GM12878 (cell line): ENCODE measurements at regions not wholly inside any gene's neighbourhood (a gene's known extent, or its start where the extent isn't known, plus 50 kb on each side); places are given as distances from the start of the nearest gene placed in this dataset.

Experiments
- ATAC-seq: fragments of 200-7000 bp; cut with Tn5 transposase; 3 replicates; pipeline ENCODE4 v1.9.1; 2020; ENCODE audit warnings: mild to moderate bottlenecking, moderate library complexity
- BruUV-seq: library from RNA; stranded (reverse); fragments of 400-500 nt; replicated peaks from 2 replicates; lab custom pipeline; 2021; lab: Mats Ljungman, UMichigan
- CTCF ChIA-PET: fragments of 300-600 bp; sonication (Branson Sonifier 250); formaldehyde crosslinking; extraction: SDS; loops from one replicate; lab custom pipeline; 2021; ENCODE audit warnings: inconsistent platforms; lab: Yijun Ruan, JAX
- POLR2A ChIA-PET: fragments of 350-600 bp; formaldehyde crosslinking; extraction: SDS; loops from one replicate; lab custom pipeline; 2021; ENCODE audit warnings: inconsistent platforms; lab: Charles Lee
- RAD21 ChIA-PET: fragments of 300-600 bp; sonication (Branson Sonifier 250); formaldehyde crosslinking; loops from one replicate; lab custom pipeline; 2023; ENCODE audit warnings: antibody characterized with exemption; ENCODE audit not compliant: unreplicated experiment; lab: Charles Lee
- SMC1A ChIA-PET: fragments of 300-600 bp; sonication (Branson Sonifier 250); formaldehyde crosslinking; loops from one replicate; lab custom pipeline; 2023; ENCODE audit not compliant: unreplicated experiment, uncharacterized antibody; lab: Charles Lee
- DNase-seq: peaks from one replicate; pipeline ENCODE4 v3.0.0-alpha.2; 2011; ENCODE audit warnings: low read depth, low spot score
- FAIRE-seq: peaks from 3 replicates; lab custom pipeline; 2011; peaks lifted over from hg19 to GRCh38; lab: Jason Lieb, UNC
- H2AFZ ChIP-seq: 2 replicates; pipeline ENCODE4 v1.6.0; 2011; ENCODE audit warnings: low read depth, low read length, control low read depth; ENCODE audit not compliant: control insufficient read depth
- H3K27ac ChIP-seq: 2 replicates; pipeline ENCODE4 v1.5.1; 2011; ENCODE audit warnings: control low read depth; ENCODE audit not compliant: control insufficient read depth, insufficient read depth
- H3K27me3 ChIP-seq, 2 experiments: replicated peaks in 1 of 2; 2 replicates each; pipeline versions ENCODE4 v1.6.0 to v1.6.1; 2011; ENCODE audit warnings: low read length in 1 of 2; ENCODE audit not compliant: control insufficient read depth in 2 of 2, insufficient read depth in 2 of 2
- H3K36me3 ChIP-seq, 2 experiments: 2 replicates each; pipeline ENCODE4 v1.5.1; 2011; ENCODE audit warnings: low read length in 1 of 2; ENCODE audit not compliant: control insufficient read depth in 2 of 2, insufficient read depth in 2 of 2
- H3K4me1 ChIP-seq: 2 replicates; pipeline ENCODE4 v1.6.1; 2011; ENCODE audit warnings: mild to moderate bottlenecking, low read length, moderate library complexity, mixed read lengths; ENCODE audit not compliant: control insufficient read depth, insufficient read depth
- H3K4me2 ChIP-seq: 2 replicates; pipeline ENCODE4 v1.6.0; 2011; ENCODE audit warnings: control low read depth; ENCODE audit not compliant: control insufficient read depth, insufficient read depth
- H3K4me3 ChIP-seq: fragments of 200-600 bp; sonication (generic); 2 replicates; pipeline ENCODE4 v1.5.1; 2016
- H3K79me2 ChIP-seq: 2 replicates; pipeline ENCODE4 v1.6.0; 2011; ENCODE audit warnings: low read length; ENCODE audit not compliant: control insufficient read depth, insufficient read depth
- H3K9ac ChIP-seq: 2 replicates; pipeline ENCODE4 v1.8.0; 2011; ENCODE audit warnings: low read length, control low read depth, mixed read lengths; ENCODE audit not compliant: control insufficient read depth, insufficient read depth
- H3K9me3 ChIP-seq: replicated peaks from 3 replicates; pipeline ENCODE4 v1.5.1; 2011; ENCODE audit warnings: mild to moderate bottlenecking, low read length; ENCODE audit not compliant: control insufficient read depth, insufficient read depth
- H4K20me1 ChIP-seq: 2 replicates; pipeline ENCODE4 v1.6.0; 2011; ENCODE audit not compliant: control insufficient read depth, insufficient read depth
- BMI1 ChIP-seq: fragments of 450-650 bp; IDR thresholded peaks from 2 replicates; pipeline ENCODE4 v1.6.1; 2016; ENCODE audit warnings: mild to moderate bottlenecking, moderate library complexity, borderline replicate concordance
- CBX5 ChIP-seq: sonication (generic); IDR thresholded peaks from 2 replicates; pipeline ENCODE4 v1.6.1; 2016; ENCODE audit warnings: low read depth, moderate library complexity, mild to moderate bottlenecking, inconsistent platforms
- FOS ChIP-seq: IDR thresholded peaks from 3 replicates; pipeline ENCODE4 v1.6.1; 2011; ENCODE audit warnings: borderline replicate concordance; ENCODE audit not compliant: insufficient read length; ENCODE audit errors: extremely low read depth
- HDGF ChIP-seq: fragments of 450-650 bp; IDR thresholded peaks from 2 replicates; pipeline ENCODE4 v1.6.1; 2016; ENCODE audit warnings: antibody characterized with exemption
- RAD21 ChIP-seq: IDR thresholded peaks from 2 replicates; pipeline ENCODE4 v1.6.1; 2011; ENCODE audit warnings: mild to moderate bottlenecking, low read depth, low read length, moderate library complexity; ENCODE audit not compliant: insufficient read depth
- RB1 ChIP-seq: fragments of 450-650 bp; formaldehyde crosslinking; IDR thresholded peaks from 2 replicates; pipeline ENCODE4 v1.6.1; 2017; ENCODE audit warnings: mild to moderate bottlenecking, borderline replicate concordance
- SIX5 ChIP-seq: IDR thresholded peaks from 2 replicates; pipeline ENCODE4 v1.6.1; 2011; ENCODE audit warnings: mild to moderate bottlenecking, low read depth, low read length, moderate library complexity; ENCODE audit not compliant: severe bottlenecking
- SMC3 ChIP-seq: IDR thresholded peaks from 2 replicates; pipeline ENCODE4 v1.6.1; 2011; ENCODE audit warnings: low read length, improper control_type of control experiment, borderline replicate concordance
- STAT1 ChIP-seq: fragments of 450-650 bp; conservative IDR thresholded peaks from 2 replicates; pipeline ENCODE4 v1.6.1; 2014; ENCODE audit warnings: antibody characterized with exemption, mild to moderate bottlenecking
- WGBS: methylation state at CpG from one replicate; pipeline ENCODE4 v1.1.6; 2016; ENCODE audit warnings: low lambda C conversion rate; ENCODE audit not compliant: insufficient replicate concordance, insufficient coverage; ENCODE audit errors: missing lambda C conversion rate; 5-methylcytosine and 5-hydroxymethylcytosine counted together
- in situ Hi-C: fragments of 300-500 bp; cut with MboI; formaldehyde crosslinking; loops from 9 replicates; pipeline ENCODE4 v1.14.3; 2018; ENCODE audit warnings: mixed read lengths
- intact Hi-C: fragments of 100-400 bp; cut with micrococcal nuclease; formaldehyde crosslinking; loops from one replicate; pipeline ENCODE4 v1.14.2; 2022; ENCODE audit not compliant: unreplicated experiment
- TF ChIP-seq, protein P1 (sequence below): fragments of 450-650 bp; IDR thresholded peaks from 2 replicates; pipeline ENCODE4 v1.6.1; 2017; ENCODE audit warnings: mild to moderate bottlenecking, low read depth, inconsistent platforms; ENCODE audit not compliant: poor library complexity, severe bottlenecking
- TF ChIP-seq, protein P2 (sequence below), 3 experiments: IDR thresholded peaks in 2 of 3; conservative IDR thresholded peaks in 1 of 3; 2 replicates each; pipeline ENCODE4 v1.5.1; 2011; ENCODE audit warnings: low read depth in 3 of 3, low read length in 3 of 3, mild to moderate bottlenecking in 3 of 3, control low read depth in 2 of 3, moderate library complexity in 2 of 3, inconsistent platforms in 1 of 3, mixed read lengths in 1 of 3; ENCODE audit not compliant: control insufficient read depth in 2 of 3, insufficient read depth in 1 of 3; ENCODE audit errors: extremely low read depth in 1 of 3

DNA sequence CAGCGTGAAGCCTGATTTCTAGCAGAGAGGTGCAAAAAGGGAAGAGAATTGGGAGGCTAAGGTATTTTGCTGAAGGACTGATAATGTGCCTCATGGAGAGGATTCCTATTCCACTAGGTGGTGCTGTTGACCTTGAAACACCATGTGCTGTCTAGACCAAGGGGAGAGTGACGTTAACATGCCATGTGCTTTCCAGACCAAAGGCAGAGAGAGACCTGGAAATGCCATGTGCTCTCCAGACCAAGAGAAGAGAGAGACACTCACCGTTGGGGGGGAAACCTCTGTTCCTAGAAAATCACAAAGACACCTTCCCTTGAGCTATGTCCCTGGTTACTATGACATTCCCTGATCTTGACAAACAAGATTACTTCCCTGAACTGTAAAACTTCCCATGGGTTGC is 286.0 kb upstream of the TUSC1 start:
- in situ Hi-C loops = loop anchor here (5.0 to 10.0 kb wide), 2 partner anchors 363 to 641 kb away; no protein-coding TSS in a partner anchor
- Histone ChIP-seq H3K36me3 (no peaks in the 10 kb centered on the region), H3K27me3 (no peaks in the 10 kb centered on the region), H3K4me2 (no peak overlapping the region), H3K4me3 (no peak overlapping the region), H3K4me1 (no peaks in the 10 kb centered on the region), H3K9ac (no peak overlapping the region), H4K20me1 (no peaks in the 10 kb centered on the region), H3K9me3 (no peaks in the 10 kb centered on the region), H3K27ac (no peak overlapping the region), H2AFZ (no peak overlapping the region), H3K79me2 (no peaks in the 10 kb centered on the region)
- 2% methylated on average over 3 of the region's 3 CpGs for WGBS
- TF ChIP-seq, protein P1, sequence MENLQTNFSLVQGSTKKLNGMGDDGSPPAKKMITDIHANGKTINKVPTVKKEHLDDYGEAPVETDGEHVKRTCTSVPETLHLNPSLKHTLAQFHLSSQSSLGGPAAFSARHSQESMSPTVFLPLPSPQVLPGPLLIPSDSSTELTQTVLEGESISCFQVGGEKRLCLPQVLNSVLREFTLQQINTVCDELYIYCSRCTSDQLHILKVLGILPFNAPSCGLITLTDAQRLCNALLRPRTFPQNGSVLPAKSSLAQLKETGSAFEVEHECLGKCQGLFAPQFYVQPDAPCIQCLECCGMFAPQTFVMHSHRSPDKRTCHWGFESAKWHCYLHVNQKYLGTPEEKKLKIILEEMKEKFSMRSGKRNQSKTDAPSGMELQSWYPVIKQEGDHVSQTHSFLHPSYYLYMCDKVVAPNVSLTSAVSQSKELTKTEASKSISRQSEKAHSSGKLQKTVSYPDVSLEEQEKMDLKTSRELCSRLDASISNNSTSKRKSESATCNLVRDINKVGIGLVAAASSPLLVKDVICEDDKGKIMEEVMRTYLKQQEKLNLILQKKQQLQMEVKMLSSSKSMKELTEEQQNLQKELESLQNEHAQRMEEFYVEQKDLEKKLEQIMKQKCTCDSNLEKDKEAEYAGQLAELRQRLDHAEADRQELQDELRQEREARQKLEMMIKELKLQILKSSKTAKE = no peak
- TF ChIP-seq, protein P2, sequence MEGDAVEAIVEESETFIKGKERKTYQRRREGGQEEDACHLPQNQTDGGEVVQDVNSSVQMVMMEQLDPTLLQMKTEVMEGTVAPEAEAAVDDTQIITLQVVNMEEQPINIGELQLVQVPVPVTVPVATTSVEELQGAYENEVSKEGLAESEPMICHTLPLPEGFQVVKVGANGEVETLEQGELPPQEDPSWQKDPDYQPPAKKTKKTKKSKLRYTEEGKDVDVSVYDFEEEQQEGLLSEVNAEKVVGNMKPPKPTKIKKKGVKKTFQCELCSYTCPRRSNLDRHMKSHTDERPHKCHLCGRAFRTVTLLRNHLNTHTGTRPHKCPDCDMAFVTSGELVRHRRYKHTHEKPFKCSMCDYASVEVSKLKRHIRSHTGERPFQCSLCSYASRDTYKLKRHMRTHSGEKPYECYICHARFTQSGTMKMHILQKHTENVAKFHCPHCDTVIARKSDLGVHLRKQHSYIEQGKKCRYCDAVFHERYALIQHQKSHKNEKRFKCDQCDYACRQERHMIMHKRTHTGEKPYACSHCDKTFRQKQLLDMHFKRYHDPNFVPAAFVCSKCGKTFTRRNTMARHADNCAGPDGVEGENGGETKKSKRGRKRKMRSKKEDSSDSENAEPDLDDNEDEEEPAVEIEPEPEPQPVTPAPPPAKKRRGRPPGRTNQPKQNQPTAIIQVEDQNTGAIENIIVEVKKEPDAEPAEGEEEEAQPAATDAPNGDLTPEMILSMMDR (IDR thresholded peaks at IDR 0.05 in 2 of 3, conservative IDR thresholded peaks at IDR 0.05 in 1 of 3; ENCODE audit: control insufficient read depth in 2 of 3, extremely low read depth in 1 of 3, insufficient read depth in 1 of 3, low read depth in 3 of 3, low read length in 3 of 3) = peak; percentile 36 to 61 (median 54); a peak in 4 of 6 replicates
- TF ChIP-seq RAD21 (peak; percentile 77), CBX5 (no peak), SIX5 (no peak), FOS (no peak), SMC3 (peak; percentile 66), STAT1 (no peak), RB1 (no peak), BMI1 (no peak), HDGF (no peak)
- BruUV-seq = no TSS peak
- RAD21 ChIA-PET = interaction anchor here (1.0 to 1.2 kb wide), 4 partner anchors 362 to 650 kb away, joined by 3 to 4 read pairs (median 4); no protein-coding TSS in a partner anchor
- CTCF ChIA-PET = interaction anchor here (1.0 to 2.6 kb wide), 3 partner anchors 360 to 650 kb away, joined by 4 to 31 read pairs (median 5); no protein-coding TSS in a partner anchor
- POLR2A ChIA-PET = no interaction called here
- ATAC-seq (peak; percentile 92), DNase-seq (no peak), FAIRE-seq (no peak)
- intact Hi-C loops = loop anchor here (1.0 to 10.0 kb wide), 4 partner anchors 362 to 891 kb away; no protein-coding TSS in a partner anchor
- SMC1A ChIA-PET = interaction anchor here (0.8 to 1.7 kb wide), 2 partner anchors 362 to 364 kb away, joined by 3 to 11 read pairs; no protein-coding TSS in a partner anchor
